ENCODE measurements at regions not wholly inside any gene's neighbourhood (a gene's known extent, or its start where the extent isn't known, plus 50 kb on each side); places are given as distances from the start of the nearest gene placed in this dataset.
"Not testable (repeated sequence)": the region's sequence is repeated elsewhere in the genome, so short reads cannot be mapped to it uniquely, and the experiment has no call there.

- ATAC-seq = no peak
- no peak for DNase-seq
- intact Hi-C loops (cut with DNase I) = no loop called here
Observed at GRCh38 chr3:67245545-67245944, 247.4 kb downstream of the KBTBD8 start.

DNA sequence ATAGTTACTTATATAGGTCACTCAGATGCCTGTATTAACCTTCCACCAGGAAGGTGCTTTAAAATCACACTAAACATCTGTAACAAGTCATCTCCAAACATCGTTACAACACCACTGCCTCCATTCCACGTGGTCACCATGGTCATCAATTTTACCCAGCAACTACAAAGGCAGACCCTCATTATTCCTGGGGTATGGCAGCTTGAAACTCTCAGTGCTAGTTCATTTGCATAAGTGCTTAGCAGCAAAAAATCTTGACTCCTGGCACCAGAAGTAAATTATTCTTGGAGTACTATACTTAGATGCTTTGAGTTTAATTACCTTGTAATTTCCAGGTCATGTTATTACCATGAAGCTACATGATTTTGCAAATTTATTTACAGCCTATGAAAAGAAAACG, 250.6 kb downstream of the KBTBD8 start:
- intact Hi-C loops (cut with DNase I) = no loop called here

GRCh38 chr3:67252906-67253305, 254.8 kb downstream of the KBTBD8 start:
- ATAC-seq; intact Hi-C loops (cut with DNase I); DNase-seq: not testable (repeated sequence)

More for the DNA sequence above, 250.6 kb downstream of the KBTBD8 start:
- no peak for ATAC-seq
- no peak for DNase-seq

- DNase-seq = no peak
- no peak for ATAC-seq
- intact Hi-C loops (cut with DNase I) = no loop called here
Observed at GRCh38 chr3:67278015-67278618, 280.0 kb downstream of the KBTBD8 start.

GRCh38 chr3:67286586-67286985, 288.5 kb downstream of the KBTBD8 start:
- ATAC-seq = no peak

DNA sequence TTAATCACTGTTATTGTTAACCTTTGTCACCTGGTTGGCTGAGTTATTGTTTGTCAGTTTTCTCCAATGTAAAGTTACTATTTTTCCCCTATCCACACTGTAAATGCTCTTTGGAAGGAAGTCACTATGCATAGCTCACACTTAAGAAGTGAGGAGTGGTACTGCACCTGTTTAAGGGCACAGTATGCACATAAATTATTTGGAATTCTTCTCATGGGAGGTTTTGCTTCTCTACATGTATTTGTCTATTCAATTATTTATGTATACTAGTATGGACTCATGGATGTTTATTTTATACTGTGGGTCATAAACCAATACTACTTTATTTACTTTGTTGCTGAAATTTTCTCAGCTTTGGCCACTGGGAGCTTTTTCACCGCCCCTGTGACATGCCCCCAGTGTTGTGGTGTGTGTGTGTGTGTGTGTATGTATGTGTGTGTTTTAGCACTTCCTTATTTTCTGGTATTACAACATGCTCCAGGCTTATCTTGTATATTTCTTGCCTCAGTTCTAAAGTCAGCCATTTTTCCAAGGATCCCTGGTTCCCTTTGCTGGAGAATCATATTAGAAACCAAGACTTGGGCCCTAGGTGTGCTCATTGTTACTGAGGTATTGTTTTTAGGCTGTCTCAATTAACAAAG, 290.5 kb downstream of the KBTBD8 start:
- intact Hi-C loops (cut with DNase I) = no loop called here
- DNase-seq (no peak), ATAC-seq (no peak)

More at GRCh38 chr3:67286586-67286985, 288.5 kb downstream of the KBTBD8 start:
- intact Hi-C loops (cut with DNase I) = no loop called here
- DNase-seq = no peak

DNA sequence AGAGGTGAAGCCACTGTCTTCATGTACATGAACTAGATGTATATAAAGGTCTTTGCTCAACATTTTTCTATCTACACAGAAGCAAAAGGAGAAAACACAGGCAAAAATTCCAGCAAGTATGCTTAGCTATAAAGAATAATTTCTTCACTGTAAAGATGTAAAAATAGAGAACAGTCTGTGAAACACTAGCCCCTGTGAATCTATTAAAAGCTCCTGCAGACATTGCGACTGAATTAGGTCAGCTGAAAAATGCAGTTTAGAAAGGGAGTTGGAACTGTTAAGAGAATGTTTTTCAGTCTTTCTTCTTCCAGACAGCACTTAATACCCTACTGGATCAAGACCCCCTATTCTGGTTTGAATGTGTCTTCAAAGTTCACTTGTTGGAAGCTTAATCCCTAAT, 291.5 kb downstream of the KBTBD8 start:
- DNase-seq (no peak), ATAC-seq (no peak)
- intact Hi-C loops (cut with DNase I) = no loop called here

DNA sequence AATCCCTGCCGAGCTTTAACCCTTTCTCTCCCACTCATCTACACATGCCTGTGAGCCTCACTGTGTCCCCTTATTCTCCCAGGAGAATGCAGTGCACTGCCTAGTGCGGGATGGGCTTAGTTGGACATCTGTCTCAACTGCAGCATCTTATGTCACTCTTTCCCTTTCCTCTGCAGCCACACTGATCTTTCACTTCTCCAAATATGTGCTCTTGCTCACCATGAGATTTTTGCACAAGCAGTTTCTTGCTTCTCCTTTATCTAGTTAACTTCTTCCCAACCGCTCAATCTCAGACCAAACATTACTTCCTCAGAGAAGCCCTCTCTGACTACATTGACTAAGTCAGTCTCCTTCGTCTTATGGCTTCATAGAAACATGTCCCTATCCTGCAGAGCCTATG, 292.3 kb downstream of the KBTBD8 start:
- ATAC-seq (peak; percentile 38 to 72), DNase-seq (no peak)
- intact Hi-C loops (cut with DNase I) = no loop called here

DNA sequence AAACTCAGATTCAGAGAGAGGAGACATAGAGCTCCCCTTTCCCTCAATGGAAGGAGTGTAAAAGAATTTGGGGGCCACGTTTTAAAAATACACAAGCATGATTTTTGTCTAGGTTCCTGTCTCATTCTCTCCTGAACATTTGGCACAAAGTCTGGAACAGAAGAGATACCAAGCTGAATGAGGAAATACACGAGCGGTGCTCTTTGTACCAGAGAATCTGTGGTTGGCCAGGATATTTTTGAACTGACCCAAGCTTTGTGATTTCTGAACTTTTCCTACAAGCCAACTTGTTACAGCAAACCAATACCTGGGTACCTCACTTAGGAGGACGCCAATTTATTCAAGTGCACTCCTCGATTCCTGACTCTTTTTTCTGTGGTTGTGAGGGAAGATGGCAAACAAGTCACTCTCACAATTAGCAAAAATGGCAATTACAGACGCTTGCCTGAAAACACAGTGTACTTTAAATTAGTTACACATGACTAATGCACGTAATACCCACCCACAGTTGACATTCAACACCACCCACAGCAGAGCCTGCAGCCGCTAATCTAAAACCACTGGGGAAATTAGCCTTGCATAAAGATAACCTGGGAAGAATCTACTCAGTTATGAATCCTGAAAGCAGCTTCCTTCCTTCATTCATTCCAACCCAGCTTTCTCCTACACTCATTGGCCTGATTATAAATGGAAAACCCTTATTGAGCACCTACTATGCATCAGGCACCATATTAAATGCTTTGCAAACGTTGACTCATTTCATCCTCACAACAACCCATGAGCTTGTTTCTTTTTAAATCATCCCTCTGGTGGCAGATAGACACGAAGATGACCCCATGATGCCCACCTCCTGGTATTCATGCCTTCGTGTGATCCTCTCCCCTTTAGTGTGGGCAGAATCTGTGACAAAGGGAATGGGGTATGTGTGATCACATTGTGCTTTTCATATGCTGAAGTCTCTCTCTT, 293.5 kb downstream of the KBTBD8 start:
- DNase-seq = no peak
- intact Hi-C loops (cut with DNase I) = no loop called here
- ATAC-seq = no peak

GRCh38 chr3:67292356-67293121, 294.4 kb downstream of the KBTBD8 start:
- DNase-seq (no peak), ATAC-seq (no peak)
- intact Hi-C loops (cut with DNase I) = no loop called here

- ATAC-seq (no peak), DNase-seq (no peak)
- intact Hi-C loops (cut with DNase I) = no loop called here
Observed at GRCh38 chr3:67294341-67294740, 296.2 kb downstream of the KBTBD8 start.

- intact Hi-C loops (cut with DNase I) = no loop called here
- ATAC-seq (no peak), DNase-seq (no peak)
Observed at GRCh38 chr3:67296039-67296892, 298.2 kb downstream of the KBTBD8 start.

DNA sequence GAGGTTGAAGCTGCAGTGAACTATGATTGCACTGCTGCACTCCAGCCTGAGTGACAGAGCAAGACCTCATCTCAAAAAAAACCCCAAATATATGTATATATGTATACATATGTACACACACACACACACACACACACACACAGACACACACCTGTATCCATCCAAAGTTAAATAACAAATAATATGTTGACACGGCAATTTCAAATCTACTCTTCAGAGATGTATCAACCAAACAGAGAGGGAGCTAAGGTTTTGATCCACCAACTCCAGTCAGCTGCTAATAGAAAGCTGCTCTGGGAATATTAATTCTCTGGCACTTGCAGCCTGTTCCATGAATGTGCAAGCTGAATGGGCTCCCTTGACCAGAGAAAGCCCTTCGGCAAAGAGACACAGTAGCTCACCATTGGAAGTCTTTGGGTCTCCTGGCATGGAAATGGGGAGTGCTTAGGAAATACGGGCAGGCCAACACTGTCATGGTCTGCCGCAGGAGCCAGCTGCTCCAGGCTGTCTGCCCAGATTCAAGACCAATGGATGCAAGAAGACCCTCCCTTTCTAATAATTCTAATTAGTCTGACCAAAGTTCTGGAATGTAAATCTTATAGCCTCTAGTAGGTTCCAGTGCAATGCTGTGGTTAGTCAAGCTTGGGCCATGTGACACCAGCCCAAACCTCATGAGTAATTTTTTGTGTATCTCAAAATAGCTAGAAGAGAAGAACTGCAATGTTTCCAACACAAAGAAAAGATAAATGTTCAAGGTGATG, 299.8 kb downstream of the KBTBD8 start:
- no peak for DNase-seq
- no peak for ATAC-seq
- intact Hi-C loops (cut with DNase I) = no loop called here

DNA sequence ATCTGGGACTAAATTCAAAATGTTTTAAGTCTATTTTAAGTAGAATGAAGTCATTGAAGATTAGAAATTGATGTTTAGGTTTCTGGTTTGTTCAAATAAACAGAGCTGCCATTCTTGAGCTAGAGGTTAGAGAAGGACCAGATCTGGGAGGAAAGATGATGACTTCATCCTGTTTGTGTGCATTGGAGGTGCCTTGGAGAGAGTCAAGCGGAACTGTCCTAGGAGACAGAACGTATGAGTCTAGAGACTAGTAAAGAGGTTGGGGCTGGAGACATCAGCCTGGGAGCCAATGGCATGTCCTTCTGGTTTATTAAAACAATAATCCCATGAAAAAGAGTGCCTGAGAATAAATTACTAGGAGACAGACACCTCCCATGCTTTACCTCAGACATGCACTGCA, 303.4 kb downstream of the KBTBD8 start:
- intact Hi-C loops (cut with DNase I) = no loop called here
- no peak for DNase-seq
- ATAC-seq = no peak

- ATAC-seq (no peak), DNase-seq (no peak)
- intact Hi-C loops (cut with DNase I) = no loop called here
Observed at GRCh38 chr3:67302489-67302888, 304.4 kb downstream of the KBTBD8 start.

GRCh38 chr3:67305160-67305559, 307.1 kb downstream of the KBTBD8 start:
- intact Hi-C loops (cut with DNase I) = no loop called here
- no peak for ATAC-seq
- no peak for DNase-seq

- ATAC-seq (no peak), DNase-seq (no peak)
- intact Hi-C loops (cut with DNase I) = no loop called here
Observed at GRCh38 chr3:67305922-67306321, 307.8 kb downstream of the KBTBD8 start.

- ATAC-seq = no peak
- intact Hi-C loops (cut with DNase I) = no loop called here
- DNase-seq = no peak
Observed at GRCh38 chr3:67311440-67311839, 313.3 kb downstream of the KBTBD8 start.
